CD4-positive, alpha-beta T cell treated with Interleukin-6 for 4 hours (primary cell): ENCODE measurements at regions not wholly inside any gene's neighbourhood (a gene's known extent, or its start where the extent isn't known, plus 50 kb on each side); places are given as distances from the start of the nearest gene placed in this dataset.

Experiments used
- DNase-seq: peaks from one replicate; pipeline ENCODE4 v3.0.0-alpha.2; 2020; ENCODE audit warnings: mixed read lengths

DNA sequence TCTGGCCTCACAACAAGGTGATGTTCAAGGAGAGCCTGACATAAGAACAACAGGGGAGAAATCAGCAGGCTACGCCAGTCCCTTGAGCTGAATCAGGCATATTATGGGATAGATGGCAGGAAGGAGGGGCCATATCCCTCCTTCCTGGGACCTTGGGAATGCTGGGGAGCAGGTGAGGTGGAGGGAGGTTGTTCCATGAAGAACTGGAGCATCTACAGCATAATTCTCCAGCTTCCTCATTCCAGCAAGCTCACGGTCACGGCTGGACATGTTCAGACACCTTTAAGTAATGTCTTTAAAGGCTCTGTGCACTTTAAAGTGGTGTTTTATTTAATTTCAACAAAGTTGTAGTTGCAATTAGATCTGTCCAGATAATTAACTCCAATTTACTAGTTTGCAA, 780.5 kb downstream of the TYW1 start:
- no peak for DNase-seq

DNA sequence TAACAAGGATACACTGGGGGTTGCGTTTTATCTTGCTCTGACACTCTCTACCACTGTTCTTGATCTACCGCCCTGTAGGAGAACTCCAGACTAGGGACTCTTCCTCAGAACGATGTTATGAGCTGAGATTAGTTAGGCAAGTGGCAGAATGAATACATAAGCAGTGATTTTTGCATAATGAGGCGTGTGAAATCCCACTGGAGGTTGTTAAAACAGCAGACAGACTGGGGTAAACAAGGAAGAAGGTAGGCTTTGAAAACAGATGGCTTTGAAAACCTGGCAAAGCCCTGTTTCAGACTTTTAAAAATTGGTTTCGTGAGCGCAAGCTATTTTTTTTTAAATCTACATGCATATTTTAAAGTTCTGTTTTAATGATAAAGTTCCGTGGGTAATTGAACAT, 785.2 kb downstream of the TYW1 start:
- DNase-seq, result no peak

GRCh38 chr7:67786021-67786420, 789.4 kb downstream of the TYW1 start:
- no peak for DNase-seq

GRCh38 chr7:67788669-67789068, 792.0 kb downstream of the TYW1 start:
- no peak for DNase-seq

- no peak for DNase-seq
These were observed 795.3 kb downstream of the TYW1 start for GRCh38 chr7:67791918-67792317.

DNA sequence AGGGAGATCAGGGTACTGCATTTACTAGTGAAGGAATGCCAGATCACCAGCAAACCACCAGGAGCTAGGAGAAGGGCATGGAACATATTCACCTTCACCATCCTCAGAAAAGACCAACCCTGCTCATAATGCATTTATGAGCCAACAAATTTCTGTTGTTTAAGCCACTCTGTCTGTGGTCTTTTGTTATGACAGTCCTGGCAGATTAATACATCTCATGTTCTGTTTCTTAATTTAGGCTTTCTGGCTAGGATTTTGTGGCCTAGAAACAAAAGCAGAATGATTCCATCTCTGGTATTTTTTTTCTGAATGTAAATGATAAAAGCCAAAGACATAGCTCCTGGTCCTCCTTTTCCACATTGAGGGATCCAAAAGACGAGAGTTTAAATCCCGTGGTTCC, 797.9 kb downstream of the TYW1 start:
- no peak for DNase-seq

DNA sequence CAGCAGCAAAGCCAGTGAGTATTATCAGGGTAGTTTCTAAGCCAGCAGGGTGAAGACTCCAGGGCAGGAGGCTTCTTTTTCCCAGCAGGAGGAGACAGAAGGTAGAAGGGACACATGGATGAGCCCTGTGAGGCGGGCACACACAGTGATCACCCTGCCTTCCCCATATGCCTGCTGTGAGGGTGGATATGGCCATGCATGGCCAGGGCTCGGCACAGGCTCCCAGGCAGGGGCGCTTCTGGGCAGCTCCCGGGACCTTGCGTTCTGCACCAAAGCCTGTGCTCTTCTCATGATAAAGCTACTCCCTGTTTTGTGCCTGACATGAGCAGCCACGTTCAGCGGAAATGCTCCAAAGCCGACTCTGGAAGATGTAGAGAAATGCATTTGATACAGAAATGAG, 807.2 kb downstream of the TYW1 start:
- DNase-seq, result no peak

DNA sequence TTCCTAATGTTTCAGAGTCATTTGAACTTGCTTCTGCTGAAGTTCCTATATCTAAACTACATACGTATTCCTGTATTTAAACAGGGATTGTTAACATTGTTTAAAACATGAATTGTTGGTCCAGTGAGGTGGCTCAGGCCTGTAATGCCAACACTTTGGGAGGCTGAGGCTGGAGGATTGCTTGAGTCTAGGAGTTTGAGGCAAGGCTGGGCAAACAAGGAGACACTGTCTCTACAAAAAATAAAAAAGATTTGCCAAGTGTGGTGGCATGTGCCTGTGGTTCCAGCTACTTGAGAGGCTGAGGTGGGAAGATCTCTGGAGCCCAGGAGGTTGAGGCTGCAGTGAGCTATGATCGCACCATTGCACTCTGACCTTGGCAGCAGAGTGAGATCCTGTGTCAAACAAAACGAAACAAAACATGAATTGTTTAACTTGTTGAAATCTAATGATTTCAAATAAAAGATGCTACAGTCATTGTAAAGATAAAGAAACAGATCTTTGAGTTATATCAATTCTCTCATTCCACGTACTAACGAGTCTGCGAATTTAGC, 809.4 kb downstream of the TYW1 start:
- DNase-seq, result no peak

DNA sequence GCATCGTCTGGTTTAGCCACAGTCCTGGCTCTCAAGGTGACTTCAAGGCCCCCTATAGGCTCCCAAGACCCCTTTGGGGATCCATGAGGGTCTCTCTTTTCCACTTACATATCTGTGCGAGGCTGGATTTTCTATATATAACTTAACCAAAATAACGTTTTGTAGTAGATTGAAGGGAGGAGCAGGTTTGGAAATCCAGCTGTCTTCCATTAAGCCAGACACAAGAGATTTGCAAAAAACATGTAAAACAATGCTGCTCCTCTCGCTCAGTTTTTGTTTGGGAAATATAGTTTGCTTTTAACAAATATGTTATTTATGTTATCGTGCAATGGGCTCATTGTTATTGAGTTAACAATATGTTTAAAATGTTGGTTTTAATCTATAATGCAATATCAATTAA, 811.2 kb downstream of the TYW1 start:
- no peak for DNase-seq

- DNase-seq, result no peak
These were observed 813.0 kb downstream of the TYW1 start for GRCh38 chr7:67809586-67809985.

- no peak for DNase-seq
These were observed 817.1 kb downstream of the TYW1 start for GRCh38 chr7:67813621-67814292.

DNA sequence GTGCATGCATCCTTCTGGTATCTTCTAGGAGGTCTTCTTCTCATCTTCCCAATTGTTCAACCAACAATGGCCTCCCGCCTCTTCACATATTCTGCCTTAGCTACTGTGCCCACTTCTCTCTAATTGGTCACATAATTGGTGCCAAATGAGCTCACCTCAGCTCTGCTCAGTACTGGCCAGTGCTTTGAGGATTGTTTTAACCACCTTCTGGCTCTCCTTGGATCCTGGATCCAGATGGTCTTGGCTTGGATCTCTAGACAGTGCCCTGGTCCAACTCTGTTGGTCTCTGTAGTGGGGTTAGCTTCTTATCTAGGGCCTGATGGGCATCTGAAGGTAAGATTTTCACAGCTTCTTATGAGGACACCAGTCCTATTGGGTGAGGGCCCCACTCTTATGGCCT, 820.8 kb downstream of the TYW1 start:
- DNase-seq, result no peak

DNA sequence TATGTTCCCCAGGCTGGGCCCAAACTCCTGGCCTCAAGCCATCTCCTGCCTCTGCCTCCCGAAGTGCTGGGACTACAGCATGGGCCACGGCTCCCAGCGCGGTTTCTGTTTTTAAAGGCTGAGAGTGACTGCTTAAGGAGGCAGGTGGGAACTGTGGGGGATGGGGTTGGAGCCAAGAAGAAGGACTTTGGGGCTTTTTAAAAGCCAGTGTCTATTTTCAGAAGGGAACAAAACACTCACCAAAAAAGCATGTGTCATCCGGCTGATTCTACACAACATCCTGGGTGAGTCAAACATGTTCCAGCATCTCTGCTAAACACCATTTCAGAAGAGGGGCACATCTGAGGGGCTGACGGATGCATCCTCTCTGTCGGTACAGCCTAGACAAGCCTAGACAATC, 824.5 kb downstream of the TYW1 start:
- DNase-seq, result no peak

DNA sequence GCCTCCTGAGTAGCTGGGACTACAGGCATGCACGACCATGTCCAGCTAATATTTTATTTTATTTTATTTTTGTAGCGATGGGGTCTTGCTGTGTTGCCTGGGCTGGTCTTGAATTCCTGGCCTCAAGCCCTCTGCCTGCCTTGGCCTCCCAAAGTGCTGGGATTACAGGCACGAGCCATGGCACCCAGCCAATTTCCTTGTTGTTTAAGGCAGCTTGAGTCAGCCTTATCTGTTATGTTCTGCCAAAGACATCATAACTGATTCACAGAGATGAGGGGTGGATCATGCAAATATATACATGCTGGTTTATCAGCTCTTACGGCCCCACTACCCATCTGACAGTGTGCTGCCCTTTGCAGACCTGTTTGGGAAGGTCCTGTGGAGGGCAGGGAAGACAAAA, 826.7 kb downstream of the TYW1 start:
- no peak for DNase-seq

GRCh38 chr7:67825356-67825755, 828.7 kb downstream of the TYW1 start:
- DNase-seq, result no peak

- no peak for DNase-seq
These were observed 845.3 kb downstream of the TYW1 start for GRCh38 chr7:67841896-67842295.

DNA sequence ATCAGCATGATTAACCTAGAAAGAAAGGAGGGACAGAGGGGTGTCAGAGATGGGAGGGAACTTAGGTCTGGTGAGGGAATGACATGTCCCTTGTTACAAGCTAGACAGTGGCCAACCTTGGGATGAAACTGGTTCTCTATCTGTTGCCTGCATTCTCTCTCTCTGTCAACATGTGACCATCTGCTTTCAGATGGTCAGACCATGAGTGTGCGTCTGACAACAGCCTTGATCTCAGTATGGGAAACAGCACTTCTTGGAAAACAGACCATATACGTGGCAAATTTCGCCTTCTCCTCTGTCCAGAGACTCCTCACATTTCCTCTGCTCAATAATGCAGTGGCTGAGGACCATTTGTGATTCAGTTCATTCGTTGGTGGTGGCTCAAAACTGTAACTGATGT, 845.9 kb downstream of the TYW1 start:
- DNase-seq, result no peak

- DNase-seq, result no peak
These were observed 846.5 kb downstream of the TYW1 start for GRCh38 chr7:67843001-67843565.

DNA sequence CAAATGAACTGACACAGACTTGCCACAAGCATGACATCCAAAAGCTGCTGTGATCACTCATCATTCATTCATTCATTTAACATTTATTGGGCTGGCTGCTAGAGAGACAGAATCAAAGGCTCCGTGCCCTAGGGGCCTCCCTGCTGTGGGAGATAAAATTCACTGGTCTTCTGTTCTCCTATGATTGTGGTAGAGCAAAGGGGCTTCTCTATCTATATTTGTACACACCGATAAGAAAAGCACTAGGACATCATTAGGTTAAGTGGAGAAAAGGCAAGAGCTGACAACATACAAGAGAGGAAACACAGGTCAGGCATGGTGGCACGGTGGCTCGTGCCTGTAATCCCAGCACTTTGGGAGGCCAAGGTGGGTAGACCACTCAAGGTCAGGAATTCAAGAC, 847.0 kb downstream of the TYW1 start:
- no peak for DNase-seq

- no peak for DNase-seq
These were observed 850.6 kb downstream of the TYW1 start for GRCh38 chr7:67847092-67847787.

- DNase-seq, result no peak
These were observed 857.9 kb downstream of the TYW1 start for GRCh38 chr7:67854221-67855178.

- no peak for DNase-seq
These were observed 858.7 kb downstream of the TYW1 start for GRCh38 chr7:67855322-67855721.

DNA sequence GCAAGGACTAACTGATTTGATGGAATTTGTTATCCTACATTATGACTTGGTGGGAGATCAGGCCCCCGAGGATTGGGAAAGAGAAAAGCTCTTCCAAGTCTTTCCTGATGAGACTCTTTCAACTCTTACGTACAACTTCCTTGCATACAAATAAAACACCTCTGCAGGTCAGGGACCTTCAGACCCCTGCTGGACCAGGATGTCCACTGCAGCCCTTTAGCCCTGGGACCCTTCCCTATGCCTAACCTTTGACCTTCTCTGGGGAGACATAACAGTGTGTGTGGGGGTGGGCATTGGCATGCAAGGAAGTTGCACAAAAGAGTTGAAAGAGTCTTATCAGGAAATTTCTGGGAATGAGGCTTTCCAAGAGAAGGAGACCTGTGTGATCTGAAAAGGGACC, 859.4 kb downstream of the TYW1 start:
- no peak for DNase-seq
